PC-9 (cell line): ENCODE measurements at regions not wholly inside any gene's neighbourhood (a gene's known extent, or its start where the extent isn't known, plus 50 kb on each side); places are given as distances from the start of the nearest gene placed in this dataset.

ENCODE experiments used
- CTCF ChIP-seq: fragments of 200-600 bp; sonication (generic); conservative IDR thresholded peaks from 2 replicates; pipeline ENCODE4 v1.6.1; 2017; ENCODE audit warnings: mixed run types, antibody characterized with exemption, mild to moderate bottlenecking, moderate library complexity
- EZH2 ChIP-seq: fragments of 200-600 bp; sonication (generic); IDR thresholded peaks from 2 replicates; pipeline ENCODE4 v1.8.0; 2017; ENCODE audit warnings: antibody characterized with exemption, low read depth

- no peak for TF ChIP-seq CTCF
- no peak for TF ChIP-seq EZH2
Measured at GRCh38 chr4:85125688-85126087, 159.2 kb upstream of the WDFY3 start.
